Karpas-422 (cell line): ENCODE measurements at regions not wholly inside any gene's neighbourhood (a gene's known extent, or its start where the extent isn't known, plus 50 kb on each side); places are given as distances from the start of the nearest gene placed in this dataset.

Experiments used
- DNase-seq: peaks from one replicate; pipeline ENCODE4 v3.0.0-alpha.2; 2015
- H2AFZ ChIP-seq: fragments of 200-600 bp; sonication (generic); 2 replicates; pipeline ENCODE4 v1.6.1; 2014; ENCODE audit warnings: antibody characterized with exemption, low read length, mixed read lengths
- H3K27ac ChIP-seq: fragments of 200-600 bp; sonication (generic); 2 replicates; pipeline ENCODE4 v1.5.1; 2014; ENCODE audit warnings: mild to moderate bottlenecking, low read length, moderate library complexity
- H3K27me3 ChIP-seq: fragments of 200-600 bp; sonication (generic); 2 replicates; pipeline ENCODE4 v1.6.1; 2014; ENCODE audit warnings: low read length, mixed read lengths
- H3K36me3 ChIP-seq: fragments of 200-600 bp; sonication (generic); 2 replicates; pipeline ENCODE4 v1.6.1; 2014; ENCODE audit warnings: low read length, mixed read lengths; ENCODE audit not compliant: insufficient read depth
- H3K4me1 ChIP-seq: fragments of 200-600 bp; sonication (generic); 2 replicates; pipeline ENCODE4 v1.6.1; 2014; ENCODE audit warnings: mild to moderate bottlenecking, low read length, mixed read lengths
- H3K4me2 ChIP-seq: fragments of 200-600 bp; sonication (generic); 2 replicates; pipeline ENCODE4 v1.6.1; 2014; ENCODE audit warnings: low read length, low read depth, mild to moderate bottlenecking; ENCODE audit not compliant: poor library complexity, severe bottlenecking
- H3K4me3 ChIP-seq: fragments of 200-600 bp; sonication (generic); 2 replicates; pipeline ENCODE4 v1.5.1; 2014; ENCODE audit warnings: mild to moderate bottlenecking, antibody characterized with exemption, low read length, mixed read lengths
- H3K79me2 ChIP-seq: fragments of 200-600 bp; sonication (generic); 2 replicates; pipeline ENCODE4 v1.6.1; 2014; ENCODE audit warnings: mild to moderate bottlenecking, low read length, mixed read lengths
- H3K9ac ChIP-seq: fragments of 200-600 bp; sonication (generic); 2 replicates; pipeline ENCODE4 v1.6.0; 2014; ENCODE audit warnings: low read length
- H3K9me2 ChIP-seq: fragments of 200-600 bp; sonication (generic), shearing (Covaris generic); replicated peaks from 2 replicates; pipeline ENCODE4 v1.6.0; 2014; ENCODE audit warnings: mild to moderate bottlenecking, low read length, moderate library complexity; ENCODE audit not compliant: insufficient read depth
- H3K9me3 ChIP-seq: fragments of 300-700, 200-600 bp; sonication (generic); 2 replicates; pipeline ENCODE4 v1.6.1; 2014; ENCODE audit warnings: low read length, mixed read lengths
- H4K20me1 ChIP-seq: fragments of 200-600 bp; sonication (generic); 2 replicates; pipeline ENCODE4 v1.6.1; 2014; ENCODE audit warnings: mild to moderate bottlenecking, antibody characterized with exemption, low read length, low read depth; ENCODE audit not compliant: insufficient read depth

GRCh38 chr5:38029397-38030065, 189.7 kb upstream of the GDNF start:
- Histone ChIP-seq H3K27ac (no peak overlapping the region), H3K4me2 (no peak overlapping the region), H3K4me3 (no peak overlapping the region), H3K79me2 (no peaks in the 10 kb centered on the region), H3K9me2 (no peaks in the 10 kb centered on the region), H3K4me1 (no peaks in the 10 kb centered on the region), H3K9ac (no peak overlapping the region), H2AFZ (no peak overlapping the region), H3K9me3 (no peaks in the 10 kb centered on the region), H3K36me3 (no peaks in the 10 kb centered on the region), H3K27me3 (no peaks in the 10 kb centered on the region), H4K20me1 (no peaks in the 10 kb centered on the region)
- DNase-seq = no peak

DNA sequence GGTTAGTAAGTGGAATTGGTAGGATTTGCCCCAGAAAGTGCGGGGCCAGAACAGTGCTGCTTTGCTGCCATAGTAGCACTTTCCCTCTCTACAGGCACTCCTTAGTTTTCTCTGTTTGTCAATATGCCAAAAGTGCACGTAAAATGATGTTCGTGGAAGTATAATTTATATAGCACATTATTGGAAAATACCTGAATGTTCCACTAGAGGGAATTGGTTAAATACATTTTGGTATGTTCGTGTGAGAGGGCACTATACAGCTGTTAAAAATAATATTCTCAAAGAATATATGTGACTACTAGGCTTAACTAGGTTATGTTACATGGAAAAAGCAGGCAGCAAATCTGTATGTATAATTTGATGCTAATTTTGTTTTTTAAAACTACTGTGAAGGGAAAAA, 184.0 kb upstream of the GDNF start:
- no peaks in the 10 kb centered on the region for H3K27me3 ChIP-seq
- no peak overlapping the region for H3K9ac ChIP-seq
- H3K27ac ChIP-seq = no peak overlapping the region
- no peak overlapping the region for H2AFZ ChIP-seq
- no peaks in the 10 kb centered on the region for H3K9me3 ChIP-seq
- DNase-seq = no peak
- no peaks in the 10 kb centered on the region for H3K36me3 ChIP-seq
- H3K9me2 ChIP-seq = no peaks in the 10 kb centered on the region
- H3K4me3 ChIP-seq = no peak overlapping the region
- no peaks in the 10 kb centered on the region for H3K4me1 ChIP-seq
- no peak overlapping the region for H3K4me2 ChIP-seq
- H3K79me2 ChIP-seq = no peaks in the 10 kb centered on the region
- H4K20me1 ChIP-seq = no peaks in the 10 kb centered on the region

- no peaks in the 10 kb centered on the region for H4K20me1 ChIP-seq
- no peaks in the 10 kb centered on the region for H3K36me3 ChIP-seq
- H3K4me1 ChIP-seq = no peaks in the 10 kb centered on the region
- H3K9me3 ChIP-seq = no peaks in the 10 kb centered on the region
- no peak overlapping the region for H3K9ac ChIP-seq
- no peaks in the 10 kb centered on the region for H3K27me3 ChIP-seq
- no peak overlapping the region for H2AFZ ChIP-seq
- H3K27ac ChIP-seq = no peak overlapping the region
- H3K79me2 ChIP-seq = no peaks in the 10 kb centered on the region
- H3K4me2 ChIP-seq = no peak overlapping the region
- no peaks in the 10 kb centered on the region for H3K9me2 ChIP-seq
- no peak overlapping the region for H3K4me3 ChIP-seq
- no peak for DNase-seq
Observed at GRCh38 chr5:38023371-38023770, 183.5 kb upstream of the GDNF start.

GRCh38 chr5:38022631-38023030, 182.8 kb upstream of the GDNF start:
- no peak overlapping the region for H3K4me3 ChIP-seq
- no peak overlapping the region for H2AFZ ChIP-seq
- no peaks in the 10 kb centered on the region for H3K9me2 ChIP-seq
- H3K27ac ChIP-seq = no peak overlapping the region
- no peaks in the 10 kb centered on the region for H3K9me3 ChIP-seq
- no peak overlapping the region for H3K4me2 ChIP-seq
- H3K36me3 ChIP-seq = no peaks in the 10 kb centered on the region
- H3K79me2 ChIP-seq = no peaks in the 10 kb centered on the region
- no peaks in the 10 kb centered on the region for H3K27me3 ChIP-seq
- H3K9ac ChIP-seq = no peak overlapping the region
- no peak for DNase-seq
- no peaks in the 10 kb centered on the region for H3K4me1 ChIP-seq
- H4K20me1 ChIP-seq = no peaks in the 10 kb centered on the region

GRCh38 chr5:38018016-38018415, 178.2 kb upstream of the GDNF start:
- H2AFZ ChIP-seq = no peak overlapping the region
- no peaks in the 10 kb centered on the region for H3K9me2 ChIP-seq
- H3K4me2 ChIP-seq = no peak overlapping the region
- H3K9ac ChIP-seq = no peak overlapping the region
- H3K9me3 ChIP-seq = no peaks in the 10 kb centered on the region
- no peaks in the 10 kb centered on the region for H3K4me1 ChIP-seq
- DNase-seq = no peak
- H3K4me3 ChIP-seq = no peak overlapping the region
- H3K27ac ChIP-seq = no peak overlapping the region
- H3K27me3 ChIP-seq = no peaks in the 10 kb centered on the region
- no peaks in the 10 kb centered on the region for H3K36me3 ChIP-seq
- no peaks in the 10 kb centered on the region for H4K20me1 ChIP-seq
- no peaks in the 10 kb centered on the region for H3K79me2 ChIP-seq

GRCh38 chr5:38013107-38013506, 173.3 kb upstream of the GDNF start:
- no peaks in the 10 kb centered on the region for H3K79me2 ChIP-seq
- H3K9ac ChIP-seq = no peak overlapping the region
- H4K20me1 ChIP-seq = no peaks in the 10 kb centered on the region
- H2AFZ ChIP-seq = no peak overlapping the region
- H3K4me1 ChIP-seq = no peaks in the 10 kb centered on the region
- no peaks in the 10 kb centered on the region for H3K27me3 ChIP-seq
- no peaks in the 10 kb centered on the region for H3K9me3 ChIP-seq
- H3K4me3 ChIP-seq = no peak overlapping the region
- DNase-seq = no peak
- H3K36me3 ChIP-seq = no peaks in the 10 kb centered on the region
- no peak overlapping the region for H3K27ac ChIP-seq
- no peaks in the 10 kb centered on the region for H3K9me2 ChIP-seq
- no peak overlapping the region for H3K4me2 ChIP-seq

GRCh38 chr5:38011668-38012188, 171.9 kb upstream of the GDNF start:
- H3K27ac ChIP-seq = no peak overlapping the region
- no peaks in the 10 kb centered on the region for H3K36me3 ChIP-seq
- H2AFZ ChIP-seq = no peak overlapping the region
- H3K4me2 ChIP-seq = no peak overlapping the region
- H3K9ac ChIP-seq = no peak overlapping the region
- H3K4me3 ChIP-seq = no peak overlapping the region
- H3K9me2 ChIP-seq = no peaks in the 10 kb centered on the region
- no peaks in the 10 kb centered on the region for H3K4me1 ChIP-seq
- no peaks in the 10 kb centered on the region for H3K79me2 ChIP-seq
- no peaks in the 10 kb centered on the region for H3K9me3 ChIP-seq
- no peak for DNase-seq
- no peaks in the 10 kb centered on the region for H3K27me3 ChIP-seq
- H4K20me1 ChIP-seq = no peaks in the 10 kb centered on the region

DNA sequence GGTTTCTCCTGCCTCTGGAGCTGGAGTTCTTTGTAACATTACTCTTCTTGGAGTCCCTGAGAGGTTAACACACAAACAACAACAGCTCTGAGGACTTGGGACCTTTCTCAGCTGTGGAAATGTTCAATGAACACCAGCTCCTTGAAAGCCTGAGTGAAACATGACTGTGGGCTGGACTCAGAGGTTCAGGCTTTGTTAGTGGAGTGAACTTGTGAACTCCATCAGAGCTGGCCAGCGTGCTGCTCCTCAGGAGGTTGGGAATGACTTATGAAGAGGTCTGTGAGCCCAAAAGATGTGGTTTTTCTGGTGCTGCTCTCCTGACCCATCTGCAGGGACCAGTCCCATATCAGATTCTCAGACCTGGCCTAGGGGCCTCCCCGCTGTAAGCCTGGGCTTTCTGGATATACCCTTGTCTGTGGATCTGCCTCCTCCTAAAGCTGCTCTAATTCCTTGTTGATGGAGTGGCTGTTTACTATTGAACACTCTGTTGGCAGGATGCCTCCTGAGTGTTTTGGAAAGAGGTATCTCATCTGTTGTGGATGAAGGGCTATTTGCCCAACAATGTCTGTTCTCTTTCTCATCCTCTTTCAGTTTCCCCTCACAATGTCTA, 170.0 kb upstream of the GDNF start:
- H4K20me1 ChIP-seq = no peaks in the 10 kb centered on the region
- no peak overlapping the region for H3K9ac ChIP-seq
- H3K9me2 ChIP-seq = no peaks in the 10 kb centered on the region
- H3K4me1 ChIP-seq = no peaks in the 10 kb centered on the region
- H3K27ac ChIP-seq = no peak overlapping the region
- H3K27me3 ChIP-seq = no peaks in the 10 kb centered on the region
- no peaks in the 10 kb centered on the region for H3K36me3 ChIP-seq
- H2AFZ ChIP-seq = no peak overlapping the region
- no peak overlapping the region for H3K4me2 ChIP-seq
- H3K4me3 ChIP-seq = no peak overlapping the region
- no peaks in the 10 kb centered on the region for H3K79me2 ChIP-seq
- DNase-seq = no peak
- H3K9me3 ChIP-seq = no peaks in the 10 kb centered on the region
